Loucy (cell line): ENCODE measurements at regions not wholly inside any gene's neighbourhood (a gene's known extent, or its start where the extent isn't known, plus 50 kb on each side); places are given as distances from the start of the nearest gene placed in this dataset.

Source experiments
- H2AFZ ChIP-seq: fragments of 200-600 bp; sonication (generic); 2 replicates; pipeline ENCODE4 v1.6.0; 2016; ENCODE audit warnings: antibody characterized with exemption, mild to moderate bottlenecking, low read length, moderate library complexity
- H3F3A ChIP-seq: fragments of 200-600 bp; 2 replicates; pipeline ENCODE4 v1.6.0; 2016; ENCODE audit warnings: antibody characterized with exemption, low read depth, mild to moderate bottlenecking
- H3K27me3 ChIP-seq: fragments of 200-600 bp; sonication (generic); 2 replicates; pipeline ENCODE4 v1.6.1; 2014; ENCODE audit warnings: low read length, mild to moderate bottlenecking; ENCODE audit not compliant: insufficient read depth, poor library complexity, severe bottlenecking
- H3K36me3 ChIP-seq: fragments of 200-600 bp; sonication (generic); 2 replicates; pipeline ENCODE4 v1.6.1; 2016; ENCODE audit warnings: low read length; ENCODE audit not compliant: insufficient read depth
- H3K4me1 ChIP-seq: fragments of 200-600 bp; sonication (generic); 2 replicates; pipeline ENCODE4 v1.5.1; 2014; ENCODE audit warnings: low read length, mild to moderate bottlenecking; ENCODE audit not compliant: insufficient read depth, poor library complexity, severe bottlenecking
- H3K4me2 ChIP-seq: fragments of 200-600 bp; sonication (generic); 2 replicates; pipeline ENCODE4 v1.6.0; 2014; ENCODE audit warnings: antibody characterized with exemption, low read length, low read depth, mild to moderate bottlenecking; ENCODE audit not compliant: poor library complexity, severe bottlenecking
- H3K4me3 ChIP-seq: fragments of 200-600 bp; sonication (generic); 2 replicates; pipeline ENCODE4 v1.5.1; 2014; ENCODE audit warnings: low read length, mild to moderate bottlenecking, mixed read lengths; ENCODE audit not compliant: poor library complexity, severe bottlenecking
- H3K79me2 ChIP-seq: fragments of 200-600 bp; sonication (generic); 2 replicates; pipeline ENCODE4 v1.6.1; 2014; ENCODE audit warnings: low read length; ENCODE audit not compliant: insufficient read depth
- H3K9ac ChIP-seq: fragments of 200-600 bp; sonication (generic); 2 replicates; pipeline ENCODE4 v1.6.0; 2014; ENCODE audit warnings: mild to moderate bottlenecking, low read depth, low read length, moderate library complexity; ENCODE audit not compliant: poor library complexity, severe bottlenecking
- H3K9me2 ChIP-seq: fragments of 200-600 bp; sonication (generic); replicated peaks from 2 replicates; pipeline ENCODE4 v1.6.1; 2016; ENCODE audit warnings: low read depth, low read length, mixed read lengths
- H3K9me3 ChIP-seq: fragments of 200-600 bp; sonication (generic); 2 replicates; pipeline ENCODE4 v1.6.1; 2014; ENCODE audit warnings: mild to moderate bottlenecking, antibody characterized with exemption, low read length, low read depth; ENCODE audit not compliant: insufficient read depth
- H4K20me1 ChIP-seq: fragments of 200-600 bp; sonication (generic); 2 replicates; pipeline ENCODE4 v1.6.0; 2014; ENCODE audit warnings: antibody characterized with exemption, low read length, mild to moderate bottlenecking; ENCODE audit not compliant: insufficient read depth, poor library complexity, severe bottlenecking
- EZH2phosphoT487 ChIP-seq: fragments of 200-600 bp; IDR thresholded peaks from 2 replicates; pipeline ENCODE4 v1.6.1; 2018; ENCODE audit warnings: antibody characterized with exemption, mild to moderate bottlenecking, moderate library complexity, borderline replicate concordance
- TF ChIP-seq, protein P1 (sequence below): fragments of 200-600 bp; sonication (generic); conservative IDR thresholded peaks from 2 replicates; pipeline ENCODE4 v1.5.1; 2014; ENCODE audit warnings: mild to moderate bottlenecking, antibody characterized with exemption, low read length

DNA sequence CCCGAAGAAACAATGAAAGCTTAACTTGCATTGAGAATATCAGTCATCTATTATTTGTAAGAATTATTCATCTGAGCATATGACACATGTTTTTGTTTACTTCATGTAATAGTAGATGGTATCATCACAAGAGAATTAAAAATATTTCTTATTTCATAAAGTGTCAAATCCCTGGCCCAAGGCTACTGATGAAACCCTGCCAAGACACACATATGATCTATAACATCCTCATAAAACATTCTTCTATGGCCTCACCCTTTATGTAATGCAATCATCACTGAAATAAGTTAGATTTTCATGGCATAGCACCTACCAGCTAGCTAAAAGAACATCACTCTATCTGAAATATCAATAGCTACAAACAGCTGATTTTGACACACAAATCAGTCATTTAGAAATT lies 385.6 kb upstream of the PHF14 start:
- no peaks in the 10 kb centered on the region for H3K36me3 ChIP-seq
- H3K4me1 ChIP-seq, result no peaks in the 10 kb centered on the region
- H3K79me2 ChIP-seq, result no peaks in the 10 kb centered on the region; the same call in 1 of the 2 replicates
- no peak overlapping the region for H3K4me2 ChIP-seq
- H3K9me3 ChIP-seq, result no peaks in the 10 kb centered on the region
- no peak for TF ChIP-seq EZH2phosphoT487
- TF ChIP-seq, protein P1, sequence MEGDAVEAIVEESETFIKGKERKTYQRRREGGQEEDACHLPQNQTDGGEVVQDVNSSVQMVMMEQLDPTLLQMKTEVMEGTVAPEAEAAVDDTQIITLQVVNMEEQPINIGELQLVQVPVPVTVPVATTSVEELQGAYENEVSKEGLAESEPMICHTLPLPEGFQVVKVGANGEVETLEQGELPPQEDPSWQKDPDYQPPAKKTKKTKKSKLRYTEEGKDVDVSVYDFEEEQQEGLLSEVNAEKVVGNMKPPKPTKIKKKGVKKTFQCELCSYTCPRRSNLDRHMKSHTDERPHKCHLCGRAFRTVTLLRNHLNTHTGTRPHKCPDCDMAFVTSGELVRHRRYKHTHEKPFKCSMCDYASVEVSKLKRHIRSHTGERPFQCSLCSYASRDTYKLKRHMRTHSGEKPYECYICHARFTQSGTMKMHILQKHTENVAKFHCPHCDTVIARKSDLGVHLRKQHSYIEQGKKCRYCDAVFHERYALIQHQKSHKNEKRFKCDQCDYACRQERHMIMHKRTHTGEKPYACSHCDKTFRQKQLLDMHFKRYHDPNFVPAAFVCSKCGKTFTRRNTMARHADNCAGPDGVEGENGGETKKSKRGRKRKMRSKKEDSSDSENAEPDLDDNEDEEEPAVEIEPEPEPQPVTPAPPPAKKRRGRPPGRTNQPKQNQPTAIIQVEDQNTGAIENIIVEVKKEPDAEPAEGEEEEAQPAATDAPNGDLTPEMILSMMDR, result no peak
- no peak overlapping the region for H3K4me3 ChIP-seq
- H2AFZ ChIP-seq, result no peak overlapping the region
- no peak overlapping the region for H3K9ac ChIP-seq
- H4K20me1 ChIP-seq, result no peaks in the 10 kb centered on the region
- H3K27me3 ChIP-seq, result no peaks in the 10 kb centered on the region
- no peaks in the 10 kb centered on the region for H3F3A ChIP-seq
- H3K9me2 ChIP-seq, result no peaks in the 10 kb centered on the region

DNA sequence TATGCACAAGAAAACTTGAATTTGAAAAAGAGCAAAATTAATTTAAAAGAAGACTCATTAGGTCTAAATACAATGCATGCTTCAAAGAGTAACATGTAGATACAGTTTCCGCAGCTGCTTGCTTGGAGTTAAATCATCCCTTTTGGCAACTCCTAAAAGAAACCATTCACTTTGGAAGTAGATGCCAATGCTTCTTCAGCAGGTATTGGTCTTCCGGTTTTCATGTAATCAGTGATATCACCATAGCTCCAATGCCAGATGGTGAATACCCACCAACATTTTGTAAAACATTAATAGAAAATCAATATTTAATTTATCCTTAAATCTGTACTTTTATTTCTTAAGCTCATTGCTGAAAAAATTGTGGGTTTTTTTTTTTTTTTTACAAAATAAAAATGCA lies 381.1 kb upstream of the PHF14 start:
- no peaks in the 10 kb centered on the region for H3F3A ChIP-seq
- no peaks in the 10 kb centered on the region for H3K4me1 ChIP-seq
- no peak overlapping the region for H3K4me3 ChIP-seq
- H3K9me3 ChIP-seq, result no peaks in the 10 kb centered on the region
- no peak overlapping the region for H3K4me2 ChIP-seq
- TF ChIP-seq, protein P1, result no peak
- TF ChIP-seq EZH2phosphoT487, result no peak
- H3K27me3 ChIP-seq, result no peaks in the 10 kb centered on the region
- no peak overlapping the region for H2AFZ ChIP-seq
- no peaks in the 10 kb centered on the region for H3K9me2 ChIP-seq
- H3K9ac ChIP-seq, result no peak overlapping the region
- no peaks in the 10 kb centered on the region for H3K36me3 ChIP-seq
- no peaks in the 10 kb centered on the region for H4K20me1 ChIP-seq
- H3K79me2 ChIP-seq, result no peaks in the 10 kb centered on the region

DNA sequence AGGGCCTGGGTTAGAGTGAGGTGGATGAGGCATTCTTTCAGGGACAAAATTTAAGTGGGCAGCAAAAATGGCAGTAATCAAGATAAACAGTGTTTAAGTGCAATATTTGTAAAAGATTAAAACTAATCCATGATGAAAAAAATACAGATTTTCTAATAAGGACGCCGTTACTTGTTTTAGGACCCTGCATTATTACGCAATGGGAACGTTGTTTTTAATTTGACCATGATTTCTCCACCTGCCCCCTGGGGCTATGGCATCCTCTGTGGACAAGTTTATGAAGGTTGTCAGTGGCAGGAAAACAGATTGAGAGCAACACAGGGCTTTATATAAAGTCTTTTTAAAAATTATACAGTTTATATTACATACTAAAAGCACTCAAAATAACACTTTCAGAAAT lies 380.6 kb upstream of the PHF14 start:
- no peak for TF ChIP-seq EZH2phosphoT487
- TF ChIP-seq, protein P1, result no peak
- Histone ChIP-seq H3K4me1 (no peaks in the 10 kb centered on the region), H3K4me2 (no peak overlapping the region), H3K9me3 (no peaks in the 10 kb centered on the region), H3K36me3 (no peaks in the 10 kb centered on the region), H3K27me3 (no peaks in the 10 kb centered on the region), H3K79me2 (no peaks in the 10 kb centered on the region), H3F3A (no peaks in the 10 kb centered on the region), H2AFZ (no peak overlapping the region), H3K4me3 (no peak overlapping the region), H4K20me1 (no peaks in the 10 kb centered on the region), H3K9ac (no peak overlapping the region), H3K9me2 (no peaks in the 10 kb centered on the region)
